Nephron progenitor cell (in vitro differentiated cells): ENCODE measurements at regions not wholly inside any gene's neighbourhood (a gene's known extent, or its start where the extent isn't known, plus 50 kb on each side); places are given as distances from the start of the nearest gene placed in this dataset.

Experiments used
- DNase-seq: peaks from one replicate; pipeline ENCODE4 v3.0.0; 2021
- H3K27ac Mint-ChIP-seq: 2 replicates; pipeline ENCODE4 v1.8.0; 2021; ENCODE audit warnings: mild to moderate bottlenecking, moderate library complexity, mixed read lengths
- H3K27me3 Mint-ChIP-seq: 2 replicates; pipeline ENCODE4 v1.8.0; 2021; ENCODE audit warnings: mild to moderate bottlenecking, low read depth, mixed read lengths; ENCODE audit not compliant: poor library complexity
- H3K36me3 Mint-ChIP-seq: 2 replicates; pipeline ENCODE4 v1.8.0; 2021; ENCODE audit warnings: low read depth, mixed read lengths
- H3K4me1 Mint-ChIP-seq: 2 replicates; pipeline ENCODE4 v1.8.0; 2021; ENCODE audit warnings: mixed read lengths
- H3K4me3 Mint-ChIP-seq: 2 replicates; pipeline ENCODE4 v1.8.0; 2021; ENCODE audit warnings: mild to moderate bottlenecking, moderate library complexity, mixed read lengths
- H3K9me3 Mint-ChIP-seq: 2 replicates; pipeline ENCODE4 v1.8.0; 2021; ENCODE audit warnings: mild to moderate bottlenecking, moderate library complexity, mixed read lengths
- CTCF ChIP-seq: fragments of 200-600 bp; sonication (generic); IDR thresholded peaks from 2 replicates; pipeline ENCODE4 v1.5.0; 2021; ENCODE audit warnings: antibody characterized with exemption

- Mint-ChIP-seq H3K36me3 (no peaks in the 10 kb centered on the region), H3K27me3 (peaks cover 16% of the 10 kb centered on the region), H3K4me3 (no peak overlapping the region), H3K4me1 (peaks cover 18% of the 10 kb centered on the region), H3K9me3 (no peaks in the 10 kb centered on the region), H3K27ac (no peak overlapping the region)
- DNase-seq: no peak
- no peak for TF ChIP-seq CTCF
Observed at GRCh38 chr21:35399002-35399530, 350.0 kb upstream of the RUNX1 start.

- no peaks in the 10 kb centered on the region for H3K9me3 Mint-ChIP-seq
- no peak overlapping the region for H3K27ac Mint-ChIP-seq
- peaks cover 18% of the 10 kb centered on the region for H3K4me1 Mint-ChIP-seq
- no peaks in the 10 kb centered on the region for H3K36me3 Mint-ChIP-seq
- TF ChIP-seq CTCF: no peak
- no peak for DNase-seq
- H3K4me3 Mint-ChIP-seq: no peak overlapping the region
- peaks cover 16% of the 10 kb centered on the region for H3K27me3 Mint-ChIP-seq
Observed at GRCh38 chr21:35398346-35398982, 349.4 kb upstream of the RUNX1 start.

GRCh38 chr21:35397781-35398180, 348.7 kb upstream of the RUNX1 start:
- H3K4me3 Mint-ChIP-seq: no peak overlapping the region
- H3K36me3 Mint-ChIP-seq: no peaks in the 10 kb centered on the region
- no peak for DNase-seq
- no peak for TF ChIP-seq CTCF
- H3K4me1 Mint-ChIP-seq: peaks cover 18% of the 10 kb centered on the region
- H3K27ac Mint-ChIP-seq: no peak overlapping the region
- H3K9me3 Mint-ChIP-seq: no peaks in the 10 kb centered on the region
- H3K27me3 Mint-ChIP-seq: peaks cover 12% of the 10 kb centered on the region

GRCh38 chr21:35396655-35397054, 347.6 kb upstream of the RUNX1 start:
- no peak overlapping the region for H3K4me3 Mint-ChIP-seq
- H3K4me1 Mint-ChIP-seq: peaks cover 18% of the 10 kb centered on the region
- H3K9me3 Mint-ChIP-seq: no peaks in the 10 kb centered on the region
- DNase-seq: no peak
- H3K27me3 Mint-ChIP-seq: peaks cover 8% of the 10 kb centered on the region
- TF ChIP-seq CTCF: no peak
- H3K36me3 Mint-ChIP-seq: no peaks in the 10 kb centered on the region
- H3K27ac Mint-ChIP-seq: no peak overlapping the region

GRCh38 chr21:35395728-35396127, 346.6 kb upstream of the RUNX1 start:
- Mint-ChIP-seq H3K27me3 (peaks cover 7% of the 10 kb centered on the region), H3K9me3 (no peaks in the 10 kb centered on the region), H3K4me3 (no peak overlapping the region), H3K4me1 (peaks cover 18% of the 10 kb centered on the region), H3K27ac (no peak overlapping the region), H3K36me3 (no peaks in the 10 kb centered on the region)
- TF ChIP-seq CTCF: no peak
- DNase-seq: no peak
